HG02884 (cell line): ENCODE measurements at regions not wholly inside any gene's neighbourhood (a gene's known extent, or its start where the extent isn't known, plus 50 kb on each side); places are given as distances from the start of the nearest gene placed in this dataset.
"Not testable (repeated sequence)": the region's sequence is repeated elsewhere in the genome, so short reads cannot be mapped to it uniquely, and the experiment has no call there.

Experiments used
- ATAC-seq: cut with Tn5 transposase; IDR thresholded peaks from one replicate; pipeline ENCODE4 v1.9.1; 2021; ENCODE audit warnings: mild to moderate bottlenecking, moderate library complexity; ENCODE audit not compliant: unreplicated experiment

DNA sequence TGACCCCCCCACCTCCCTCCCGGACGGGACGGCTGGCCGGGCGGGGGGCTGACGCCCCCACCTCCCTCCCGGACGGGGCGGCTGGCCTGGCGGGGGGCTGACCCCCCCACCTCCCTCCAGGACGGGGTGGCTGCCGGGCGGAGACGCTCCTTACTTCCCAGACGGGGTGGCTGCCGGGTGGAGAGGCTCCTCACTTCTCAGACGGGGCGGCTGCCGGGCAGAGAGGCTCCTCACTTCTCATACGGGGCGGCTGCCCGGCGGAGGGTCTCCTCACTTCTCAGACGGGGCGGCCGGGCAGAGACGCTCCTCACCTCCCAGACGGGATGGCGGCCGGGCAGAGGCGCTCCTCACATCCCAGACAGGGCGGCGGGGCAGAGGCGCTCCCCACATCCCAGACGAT, 84.7 kb downstream of the OR2B2 start:
- not testable (repeated sequence) for ATAC-seq

DNA sequence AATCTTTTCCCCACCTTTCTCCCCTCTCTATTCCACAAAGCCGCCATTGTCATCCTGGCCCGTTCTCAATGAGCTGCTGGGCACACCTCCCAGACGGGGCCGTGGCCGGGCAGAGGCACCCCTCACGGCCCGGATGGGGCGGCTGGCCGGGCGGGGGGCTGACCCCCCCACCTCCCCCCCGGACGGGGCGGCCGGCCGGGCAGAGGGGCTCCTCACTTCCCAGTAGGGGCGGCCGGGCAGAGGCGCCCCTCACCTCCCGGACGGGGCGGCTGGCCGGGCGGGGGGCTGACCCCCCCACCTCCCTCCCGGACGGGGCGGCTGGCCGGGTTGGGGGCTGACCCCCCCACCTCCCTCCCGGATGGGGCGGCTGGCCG, 85.6 kb downstream of the OR2B2 start:
- not testable (repeated sequence) for ATAC-seq

DNA sequence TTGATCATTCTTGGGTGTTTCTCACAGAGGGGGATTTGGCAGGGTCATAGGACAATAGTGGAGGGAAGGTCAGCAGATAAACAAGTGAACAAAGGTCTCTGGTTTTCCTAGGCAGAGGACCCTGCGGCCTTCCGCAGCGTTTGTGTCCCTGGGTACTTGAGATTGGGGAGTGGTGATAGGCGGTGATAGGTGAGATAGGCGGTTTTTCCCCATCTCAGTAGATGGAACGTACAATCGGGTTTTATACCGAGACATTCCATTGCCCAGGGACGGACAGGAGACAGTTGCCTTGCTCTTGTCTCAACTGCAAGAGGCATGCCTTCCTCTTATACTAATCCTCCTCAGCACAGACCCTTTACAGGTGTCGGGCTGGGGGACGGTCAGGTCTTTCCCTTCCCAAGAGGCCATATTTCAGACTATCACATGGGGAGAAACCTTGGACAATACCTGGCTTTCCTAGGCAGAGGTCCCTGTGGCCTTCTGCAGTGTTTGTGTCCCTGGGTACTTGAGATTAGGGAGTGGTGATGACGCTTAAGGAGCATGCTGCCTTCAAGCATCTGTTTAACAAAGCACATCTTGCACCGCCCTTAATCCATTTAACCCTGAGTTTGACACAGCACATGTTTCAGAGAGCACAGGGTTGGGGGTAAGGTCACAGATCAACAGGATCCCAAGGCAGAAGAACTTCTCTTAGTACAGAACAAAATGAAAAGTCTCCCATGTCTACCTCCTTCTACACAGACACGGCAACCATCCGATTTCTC, 86.2 kb downstream of the OR2B2 start:
- ATAC-seq = not testable (repeated sequence)

DNA sequence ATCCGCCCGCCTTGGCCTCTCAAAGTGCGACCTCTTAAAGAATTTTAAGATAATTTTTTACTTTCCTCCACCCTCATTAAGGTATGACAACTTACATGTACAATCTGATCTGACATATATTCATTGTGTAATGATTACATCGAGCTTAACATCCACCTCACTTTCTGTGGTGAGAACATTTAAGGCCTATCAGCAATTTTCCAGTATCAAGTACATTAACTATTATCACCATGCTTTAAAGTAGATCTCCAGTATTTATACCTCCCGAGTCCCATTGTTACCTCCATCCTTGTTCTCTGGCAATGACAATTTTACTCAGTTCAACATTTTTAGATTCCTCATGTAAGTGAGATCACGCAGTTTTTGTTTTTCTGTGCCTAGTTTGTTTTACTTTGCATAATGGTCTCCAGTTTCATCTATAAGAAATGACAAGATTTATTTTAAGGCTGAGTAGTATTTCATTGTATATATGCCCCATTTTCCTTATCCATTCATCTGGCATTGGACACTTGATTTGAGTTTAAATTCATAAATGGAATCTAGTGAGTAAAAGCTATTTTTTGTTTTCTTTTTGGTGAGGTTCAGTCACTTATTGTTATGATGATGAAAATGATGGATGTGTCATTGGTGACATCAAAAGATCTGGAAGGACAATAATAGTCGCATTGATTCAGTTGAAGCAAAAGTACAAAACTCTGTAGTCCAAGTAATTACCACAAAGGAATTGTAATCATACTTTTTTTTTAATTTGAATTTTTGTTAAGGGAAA, 87.0 kb downstream of the OR2B2 start:
- ATAC-seq = peak; percentile 7

DNA sequence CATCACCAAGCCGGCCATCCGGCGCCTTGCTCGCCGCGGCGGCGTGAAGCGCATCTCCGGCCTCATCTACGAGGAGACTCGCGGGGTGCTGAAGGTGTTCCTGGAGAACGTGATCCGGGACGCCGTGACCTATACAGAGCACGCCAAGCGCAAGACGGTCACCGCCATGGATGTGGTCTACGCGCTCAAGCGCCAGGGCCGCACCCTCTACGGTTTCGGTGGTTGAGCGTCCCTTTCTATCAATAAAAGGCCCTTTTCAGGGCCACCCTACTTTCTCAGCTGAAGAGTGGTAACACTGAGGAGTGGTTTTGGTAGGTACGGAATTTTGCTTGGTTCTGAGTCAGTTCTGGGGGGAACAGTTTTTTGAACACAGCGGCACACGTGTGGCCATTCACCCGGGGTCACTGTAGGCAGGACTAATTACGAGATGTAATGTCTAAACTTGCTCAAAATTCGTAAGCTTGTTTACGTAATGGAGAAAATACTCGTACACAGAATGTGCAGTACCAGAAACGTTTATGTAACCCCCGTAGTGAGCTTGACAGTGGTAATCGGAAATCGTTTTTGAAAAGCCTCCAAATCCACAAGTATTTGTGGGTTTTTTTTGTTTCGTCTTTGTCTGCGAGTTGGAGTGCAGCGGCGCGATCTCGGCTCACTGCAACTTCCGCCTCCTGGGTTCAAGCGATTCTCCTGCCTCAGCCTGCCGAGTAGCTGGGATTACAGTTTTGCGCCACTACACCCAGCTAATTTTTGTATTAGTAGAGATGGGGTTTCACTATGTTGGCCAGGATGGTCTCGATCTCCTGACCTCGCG, 87.8 kb downstream of the OR2B2 start:
- peak; percentile 55 for ATAC-seq

DNA sequence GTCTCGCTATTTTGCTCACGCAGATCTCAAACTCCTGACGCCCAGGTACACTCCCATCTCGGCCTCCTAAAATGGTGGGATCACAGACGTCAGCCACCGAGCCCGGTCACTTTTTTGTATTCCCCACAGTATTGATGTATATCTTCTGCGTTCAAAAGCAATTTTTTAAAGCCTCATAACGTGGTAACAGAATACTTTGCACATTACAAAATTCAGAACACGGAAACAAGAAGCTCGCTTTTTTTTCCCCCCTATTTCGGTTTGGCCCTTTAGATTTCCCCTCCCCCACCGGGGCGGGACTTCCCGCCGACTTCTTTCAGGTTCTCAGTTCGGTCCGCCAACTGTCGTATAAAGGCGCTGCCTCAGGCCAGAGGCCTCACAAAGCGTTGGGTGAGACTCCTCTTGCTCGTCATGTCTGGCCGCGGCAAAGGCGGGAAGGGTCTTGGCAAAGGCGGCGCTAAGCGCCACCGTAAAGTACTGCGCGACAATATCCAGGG, 88.4 kb downstream of the OR2B2 start:
- ATAC-seq = peak; percentile 47

DNA sequence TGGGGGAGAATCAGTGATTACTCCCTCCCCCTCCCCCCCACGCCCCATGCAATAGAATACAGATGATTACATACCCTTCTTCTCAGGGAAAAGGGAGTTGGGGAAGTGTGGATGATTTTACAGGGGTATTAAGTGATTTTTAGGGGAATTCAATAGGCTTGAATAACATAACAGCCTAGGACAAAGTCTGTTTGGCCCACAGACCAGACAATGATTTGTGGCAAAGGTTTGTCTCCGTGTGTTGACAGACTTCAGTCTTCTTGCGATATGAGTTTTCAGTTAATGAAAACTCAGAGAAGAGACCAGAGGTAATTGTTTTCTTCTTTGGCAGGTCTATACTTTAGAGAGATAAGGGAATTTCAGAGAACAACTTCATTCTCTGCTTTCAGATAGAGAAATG, 95.3 kb downstream of the OR2B2 start:
- ATAC-seq = no peak

DNA sequence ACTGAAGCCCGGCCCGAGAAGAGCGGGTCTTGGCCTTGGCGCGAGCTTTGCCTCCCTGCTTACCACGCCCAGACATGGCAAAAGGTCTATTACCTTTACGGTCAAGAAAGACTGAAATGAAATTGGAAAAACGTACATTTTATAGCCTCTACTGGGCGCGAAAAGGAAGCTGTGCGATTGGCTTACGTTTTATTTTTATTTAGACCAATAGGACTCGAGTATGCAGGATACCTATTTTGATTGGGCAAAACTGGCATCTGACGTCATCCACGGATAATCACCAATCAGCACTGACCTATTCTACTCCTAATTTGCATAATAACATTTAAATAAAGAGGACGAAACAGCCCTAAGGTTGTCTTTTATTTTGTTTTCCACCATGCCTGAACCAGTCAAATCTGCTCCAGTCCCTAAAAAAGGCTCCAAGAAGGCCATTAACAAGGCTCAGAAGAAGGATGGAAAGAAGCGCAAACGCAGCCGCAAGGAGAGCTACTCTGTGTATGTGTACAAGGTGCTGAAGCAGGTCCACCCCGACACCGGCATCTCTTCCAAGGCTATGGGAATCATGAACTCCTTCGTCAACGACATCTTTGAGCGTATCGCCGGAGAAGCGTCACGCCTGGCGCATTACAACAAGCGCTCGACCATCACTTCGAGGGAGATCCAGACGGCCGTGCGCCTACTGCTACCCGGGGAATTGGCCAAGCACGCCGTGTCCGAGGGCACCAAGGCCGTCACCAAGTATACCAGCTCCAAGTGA, 97.4 kb downstream of the OR2B2 start:
- ATAC-seq = peak; percentile 64

DNA sequence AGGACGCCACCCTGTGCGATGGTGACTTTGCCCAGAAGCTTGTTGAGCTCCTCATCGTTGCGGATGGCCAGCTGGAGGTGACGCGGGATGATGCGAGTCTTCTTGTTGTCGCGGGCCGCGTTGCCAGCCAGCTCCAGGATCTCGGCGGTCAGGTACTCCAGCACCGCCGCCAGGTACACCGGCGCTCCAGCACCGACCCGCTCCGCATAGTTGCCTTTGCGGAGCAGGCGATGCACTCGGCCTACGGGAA, 97.9 kb downstream of the OR2B2 start:
- peak; percentile 4 for ATAC-seq

DNA sequence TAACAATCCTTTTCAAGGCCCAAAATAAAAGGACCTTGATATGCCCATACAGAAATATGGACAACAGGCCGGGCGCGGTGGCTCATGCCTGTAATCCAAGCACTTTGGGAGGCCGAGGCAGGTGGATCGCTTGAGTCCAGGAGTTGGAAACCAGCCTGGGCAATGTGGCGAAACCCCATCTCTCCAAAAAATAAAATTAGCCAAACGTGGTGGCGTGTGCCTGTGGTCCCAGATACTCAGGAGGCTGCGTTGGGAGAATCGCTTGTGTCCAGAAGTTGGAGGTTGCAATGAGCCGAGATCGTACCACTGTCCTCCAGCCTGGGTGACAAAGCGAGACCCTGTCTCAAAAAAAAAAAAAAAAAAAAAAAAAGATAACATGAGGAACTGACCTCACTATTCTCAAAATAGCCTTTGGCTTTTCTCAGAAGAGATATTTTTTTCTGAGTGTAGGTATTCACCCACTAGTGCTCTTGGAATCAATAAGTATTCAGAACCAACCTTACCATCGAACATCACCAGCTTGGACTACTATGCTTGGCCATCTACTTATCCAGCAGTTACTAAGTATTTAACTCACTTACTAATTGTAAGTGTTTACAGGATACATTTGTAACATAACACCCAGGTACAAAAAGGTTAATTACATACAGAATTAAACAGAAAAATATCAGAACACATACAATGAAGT, 99.2 kb downstream of the OR2B2 start:
- no peak for ATAC-seq

DNA sequence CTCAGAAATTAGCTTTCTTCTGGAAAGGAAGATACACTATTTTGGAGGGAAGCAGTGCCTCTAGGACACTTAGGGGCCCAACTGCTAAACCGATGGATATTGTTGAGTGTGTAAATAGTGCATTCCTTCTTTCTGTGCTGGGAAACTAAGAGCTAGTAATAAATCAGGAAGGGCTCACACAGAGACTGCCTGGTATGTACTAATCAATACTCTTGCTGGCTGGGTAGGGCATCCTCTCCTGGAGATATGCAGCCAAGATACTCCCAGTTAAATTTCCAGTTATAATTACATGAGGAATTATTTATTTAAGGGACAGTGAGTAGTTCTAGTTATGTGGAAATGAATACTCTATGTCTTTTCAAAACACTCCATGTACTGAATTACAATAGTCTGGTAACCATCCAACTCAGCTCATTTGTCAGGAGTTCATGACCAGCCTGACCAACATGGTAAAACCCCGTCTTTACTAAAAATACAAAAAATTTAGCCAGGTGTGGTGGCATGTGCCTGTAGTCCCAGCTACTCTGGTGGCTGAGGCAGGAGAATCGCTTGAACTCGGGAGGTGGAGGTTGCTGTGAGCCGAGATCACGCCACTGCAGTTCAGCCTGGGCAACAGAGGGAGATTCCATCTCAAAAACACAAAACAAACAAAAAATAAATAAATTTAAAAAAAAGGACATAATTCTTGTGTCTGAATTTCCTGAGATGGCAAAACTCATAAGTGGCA, 100.0 kb downstream of the OR2B2 start:
- no peak for ATAC-seq

DNA sequence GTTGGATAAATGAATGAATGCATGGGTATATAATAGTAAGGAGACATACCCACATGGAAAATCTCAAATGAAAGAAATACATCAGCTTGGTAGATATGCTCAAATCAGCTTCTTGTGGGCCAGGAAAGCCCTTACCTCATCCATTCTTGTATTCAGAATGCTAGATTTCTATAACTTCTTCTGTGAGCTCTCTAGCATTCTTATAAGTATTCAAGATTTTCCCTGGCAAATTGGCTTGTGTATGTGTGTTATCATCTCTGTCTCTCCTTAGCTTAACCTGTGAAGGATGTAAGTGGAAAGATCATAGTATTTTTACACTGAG, 100.8 kb downstream of the OR2B2 start:
- no peak for ATAC-seq

DNA sequence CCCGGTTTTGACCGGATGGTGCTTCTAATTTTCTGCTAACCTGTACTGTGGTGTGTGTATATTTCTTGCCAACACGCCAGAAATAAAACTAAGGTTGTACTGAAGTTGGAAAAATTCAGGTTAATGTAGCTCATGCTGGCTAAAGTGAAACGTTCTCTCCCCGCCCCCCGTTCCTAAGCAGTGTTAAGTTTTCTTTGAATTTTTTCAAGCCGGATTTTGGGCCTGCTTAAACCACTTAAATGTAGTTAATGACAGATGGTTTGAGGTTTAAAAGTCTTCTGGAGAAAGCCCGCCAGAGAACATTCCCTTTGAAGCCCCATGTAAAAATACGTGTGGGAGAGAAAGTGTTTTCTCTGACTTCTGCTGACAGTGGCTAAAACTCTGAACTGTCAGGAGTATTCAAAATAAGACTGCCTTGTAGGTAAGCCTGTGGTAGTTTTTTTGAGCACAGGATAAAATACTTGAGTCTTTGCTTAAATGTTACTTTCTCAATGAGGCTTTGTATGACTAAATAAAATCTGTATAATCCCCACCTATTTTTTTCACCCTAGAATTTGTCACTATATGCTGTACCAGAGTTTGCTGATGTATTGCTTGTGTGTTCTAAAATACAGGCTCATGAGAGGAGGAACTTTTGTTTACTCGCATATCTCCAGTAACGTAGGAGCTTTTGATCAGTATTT, 101.3 kb downstream of the OR2B2 start:
- no peak for ATAC-seq

DNA sequence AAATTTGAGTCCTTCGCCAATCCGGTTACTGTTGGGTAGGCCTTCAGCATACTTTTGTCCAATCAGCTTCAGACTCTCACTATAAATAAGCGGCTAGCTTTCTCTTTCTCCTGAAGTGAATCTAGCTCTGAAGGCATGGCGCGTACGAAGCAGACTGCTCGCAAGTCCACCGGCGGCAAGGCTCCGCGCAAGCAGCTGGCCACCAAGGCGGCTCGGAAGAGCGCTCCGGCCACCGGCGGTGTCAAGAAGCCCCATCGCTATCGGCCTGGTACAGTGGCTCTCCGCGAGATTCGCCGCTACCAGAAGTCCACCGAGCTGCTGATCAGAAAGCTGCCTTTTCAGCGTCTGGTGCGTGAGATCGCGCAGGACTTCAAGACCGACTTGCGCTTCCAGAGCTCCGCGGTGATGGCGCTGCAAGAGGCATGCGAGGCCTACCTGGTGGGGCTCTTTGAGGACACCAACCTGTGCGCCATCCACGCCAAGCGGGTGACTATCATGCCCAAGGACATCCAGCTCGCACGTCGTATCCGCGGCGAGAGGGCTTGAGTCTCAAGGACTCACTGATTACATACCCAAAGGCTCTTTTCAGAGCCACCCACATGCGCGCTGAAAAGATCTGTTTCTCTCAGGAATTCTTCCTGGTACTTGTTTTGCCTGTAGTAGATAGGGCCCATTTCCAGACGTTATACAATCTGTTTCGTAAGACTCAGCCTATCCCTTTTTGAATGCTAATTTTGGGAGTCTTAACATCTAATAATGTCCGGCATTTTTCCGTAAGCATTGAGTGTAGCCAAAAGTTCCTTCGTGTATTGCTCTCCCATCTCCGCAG, 102.0 kb downstream of the OR2B2 start:
- no peak for ATAC-seq

DNA sequence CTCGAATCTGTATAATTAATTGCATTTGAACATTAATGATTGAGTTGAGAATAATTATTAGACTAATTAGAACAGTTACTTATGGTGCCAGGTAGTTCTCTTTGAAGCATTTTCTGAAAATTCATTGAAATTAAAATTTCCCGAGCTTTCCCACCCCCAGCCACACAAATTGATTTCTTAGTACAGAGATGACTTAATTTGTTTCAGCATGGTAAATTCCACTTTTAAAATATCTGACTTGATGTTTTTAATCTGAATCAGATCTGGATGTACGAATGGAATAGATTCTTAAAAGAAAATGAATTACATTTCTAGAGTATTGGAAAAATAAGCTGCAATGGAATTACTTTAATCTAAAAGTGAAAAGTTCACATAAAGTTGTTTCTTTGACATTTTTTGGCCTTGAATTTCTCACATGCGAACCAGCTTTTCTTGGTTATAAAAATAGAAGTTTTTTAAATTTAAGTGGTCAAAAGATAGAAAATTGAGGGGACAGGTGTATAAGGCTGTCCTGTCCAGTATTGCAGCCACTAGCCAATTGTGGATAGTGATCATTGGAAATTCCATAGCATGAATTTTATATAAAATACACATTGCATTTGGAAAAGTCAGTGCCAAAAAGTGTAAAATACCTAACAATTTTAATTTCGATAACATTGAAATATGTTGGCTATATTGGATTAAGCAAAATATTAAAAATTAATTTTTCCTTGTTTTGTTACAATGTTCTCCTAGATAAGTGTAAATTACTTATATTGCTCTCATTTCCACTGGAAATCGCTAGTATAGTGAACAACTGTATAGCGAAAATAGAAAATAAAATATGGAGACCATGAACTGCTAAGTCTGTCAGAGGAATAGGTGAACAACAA, 102.9 kb downstream of the OR2B2 start:
- no peak for ATAC-seq

DNA sequence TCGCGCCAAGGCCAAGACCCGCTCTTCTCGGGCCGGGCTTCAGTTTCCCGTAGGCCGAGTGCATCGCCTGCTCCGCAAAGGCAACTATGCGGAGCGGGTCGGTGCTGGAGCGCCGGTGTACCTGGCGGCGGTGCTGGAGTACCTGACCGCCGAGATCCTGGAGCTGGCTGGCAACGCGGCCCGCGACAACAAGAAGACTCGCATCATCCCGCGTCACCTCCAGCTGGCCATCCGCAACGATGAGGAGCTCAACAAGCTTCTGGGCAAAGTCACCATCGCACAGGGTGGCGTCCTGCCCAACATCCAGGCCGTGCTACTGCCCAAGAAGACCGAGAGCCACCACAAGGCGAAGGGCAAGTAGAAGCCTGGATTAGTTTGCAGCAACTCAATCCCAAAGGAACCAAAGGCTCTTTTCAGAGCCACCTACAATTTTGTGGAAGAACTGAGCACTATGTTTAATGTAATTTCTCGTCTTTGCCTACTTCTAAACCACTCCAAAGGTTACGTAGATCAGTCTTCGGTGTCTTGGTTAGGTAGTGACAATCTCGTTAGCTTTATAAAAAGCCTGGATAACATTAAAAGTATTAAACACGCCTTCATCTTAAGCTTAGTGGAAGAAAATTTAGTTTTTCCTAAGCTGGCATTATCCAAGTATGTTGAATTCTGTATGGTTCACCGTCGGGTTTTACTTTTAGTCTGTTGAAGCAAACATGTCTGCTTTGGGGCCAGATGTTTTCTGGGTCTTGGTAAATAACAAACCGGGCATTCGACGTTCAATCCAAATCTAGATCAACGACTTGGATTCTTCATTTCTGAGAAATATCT, 103.7 kb downstream of the OR2B2 start:
- ATAC-seq = peak; percentile 12
